ENCODE measurements at regions not wholly inside any gene's neighbourhood (a gene's known extent, or its start where the extent isn't known, plus 50 kb on each side); places are given as distances from the start of the nearest gene placed in this dataset.
"Not testable (repeated sequence)": the region's sequence is repeated elsewhere in the genome, so short reads cannot be mapped to it uniquely, and the experiment has no call there.

DNA sequence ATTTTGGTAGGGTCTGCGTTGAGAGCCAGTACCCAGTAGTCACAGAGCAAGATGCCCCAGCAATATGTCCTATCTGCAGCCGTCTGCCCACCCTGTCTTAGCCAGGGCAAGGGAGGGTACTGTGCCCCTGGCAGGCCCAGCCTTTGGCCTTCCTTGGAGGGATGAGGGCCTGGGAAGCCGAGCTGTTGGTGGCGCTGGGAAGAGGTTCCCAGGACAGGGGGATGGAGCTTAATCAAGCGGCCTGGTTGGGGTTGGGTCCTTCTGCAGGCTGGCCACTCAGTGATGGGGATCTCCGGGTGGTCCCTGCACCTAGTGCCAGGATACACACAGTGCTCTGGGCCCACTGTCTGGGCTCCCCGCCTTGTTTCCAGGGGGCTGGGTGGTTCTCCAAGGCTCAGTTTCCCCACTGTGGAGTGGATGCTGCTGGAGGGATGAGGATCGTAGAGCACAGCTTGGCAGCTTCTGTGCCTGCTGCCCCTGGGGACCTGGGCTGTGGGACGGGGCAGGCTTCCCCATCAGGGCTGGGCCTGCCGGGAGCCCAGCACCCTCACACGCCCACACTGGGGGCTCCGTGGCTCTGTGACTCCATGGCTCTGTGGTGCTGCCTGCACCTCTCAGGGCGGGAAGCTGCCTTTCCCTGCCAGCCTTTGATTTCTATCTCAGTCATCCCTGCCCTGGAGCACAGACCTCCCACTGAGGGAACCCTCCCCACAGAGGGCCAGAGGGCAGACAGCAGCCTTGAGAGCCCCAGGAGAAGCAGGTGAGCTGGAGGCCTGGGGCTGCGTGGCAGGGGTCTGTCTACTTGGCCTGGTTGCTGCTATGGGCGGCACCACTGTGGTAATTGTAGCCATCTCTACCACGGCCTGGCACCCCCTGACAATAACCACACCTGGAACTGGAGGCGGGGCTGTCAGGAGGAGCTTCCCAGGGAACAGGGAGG lies 357.0 kb downstream of the TMEM121 start:
- DNase-seq = peak; percentile 26

GRCh38 chr14:105884192-105884807 lies 357.9 kb downstream of the TMEM121 start:
- not testable (repeated sequence) for DNase-seq

- peak; percentile 22 for DNase-seq
Observed at GRCh38 chr14:105884808-105885281, 358.5 kb downstream of the TMEM121 start.

DNA sequence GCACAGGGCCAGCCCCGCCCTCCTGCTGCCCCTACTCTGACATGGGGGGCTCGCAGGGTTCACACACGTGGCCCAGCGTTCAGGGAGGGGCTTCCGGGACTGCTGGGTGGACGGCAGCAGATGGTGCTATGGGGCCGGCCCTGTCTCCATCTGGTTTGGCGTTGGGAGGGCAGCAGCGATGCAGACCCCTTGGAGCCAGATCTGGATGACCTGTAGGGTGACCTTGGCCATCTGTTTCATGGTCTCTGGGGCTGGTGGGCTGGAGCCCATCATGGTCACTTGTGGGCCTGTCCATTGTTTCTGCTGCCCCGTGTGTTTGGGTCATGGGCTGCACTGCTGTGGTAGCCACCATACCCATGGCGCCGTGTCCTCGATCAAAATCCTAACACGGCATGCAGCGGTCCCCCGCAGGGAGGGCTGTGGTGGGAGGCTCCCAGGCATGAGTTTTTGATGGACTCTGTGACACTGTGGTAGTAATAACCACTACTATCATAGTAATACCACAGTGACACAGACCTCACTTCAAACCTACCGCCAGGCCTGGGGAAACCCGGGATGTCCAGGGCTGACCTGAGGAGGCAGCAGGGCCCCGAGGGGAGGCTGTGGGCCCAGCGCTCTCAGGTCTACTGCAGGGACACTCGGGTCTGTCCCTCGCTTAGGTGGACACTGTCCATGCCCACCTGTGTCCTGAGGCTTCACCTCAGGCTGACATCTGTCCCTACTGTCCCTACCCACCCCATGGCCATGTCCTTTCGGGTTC lies 359.4 kb downstream of the TMEM121 start:
- peak; percentile 26 for DNase-seq

- DNase-seq = not testable (repeated sequence)
Observed at GRCh38 chr14:105886791-105887191, 360.4 kb downstream of the TMEM121 start.

DNA sequence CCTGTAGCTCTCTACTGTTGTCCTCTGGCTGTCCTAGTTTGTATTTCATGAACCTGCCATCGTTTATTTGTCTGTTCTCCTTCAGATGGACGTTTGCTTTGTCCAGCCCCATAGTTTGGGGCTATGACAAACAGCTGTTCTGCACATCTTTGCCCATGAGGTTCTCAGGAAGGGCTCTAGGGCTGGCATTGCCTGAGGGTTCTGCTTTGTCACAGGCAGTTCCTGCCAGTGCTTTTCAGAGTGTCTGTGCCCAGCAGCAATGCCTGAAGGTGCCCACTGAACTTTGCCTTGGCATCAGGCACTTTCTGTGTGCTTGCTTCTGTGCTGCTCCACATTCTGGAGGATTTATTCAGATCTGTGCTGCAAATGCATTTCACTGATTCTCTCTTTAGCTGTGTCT lies 361.3 kb downstream of the TMEM121 start:
- DNase-seq = no peak

DNA sequence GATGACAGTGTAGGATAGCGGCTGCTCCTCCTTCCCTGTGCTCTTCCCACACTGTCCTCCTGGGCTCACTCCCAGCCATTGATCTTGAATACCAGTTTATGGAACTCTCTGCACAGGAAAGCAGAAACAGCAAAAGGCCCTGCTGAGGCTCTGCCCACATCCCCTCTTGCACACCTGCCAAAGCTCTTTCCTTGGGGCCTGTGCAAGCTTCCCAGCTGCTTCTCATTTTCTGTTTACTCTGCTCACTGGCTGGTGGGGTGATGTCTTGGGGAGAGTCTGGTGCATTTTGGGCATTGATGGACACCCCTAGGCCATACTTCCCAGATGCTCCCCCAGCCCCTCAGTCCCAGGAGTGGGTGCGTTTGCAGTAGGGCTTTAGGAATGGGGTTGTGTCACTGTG lies 361.8 kb downstream of the TMEM121 start:
- no peak for DNase-seq

GRCh38 chr14:105888784-105889665 lies 362.6 kb downstream of the TMEM121 start:
- peak; percentile 34 for DNase-seq

DNA sequence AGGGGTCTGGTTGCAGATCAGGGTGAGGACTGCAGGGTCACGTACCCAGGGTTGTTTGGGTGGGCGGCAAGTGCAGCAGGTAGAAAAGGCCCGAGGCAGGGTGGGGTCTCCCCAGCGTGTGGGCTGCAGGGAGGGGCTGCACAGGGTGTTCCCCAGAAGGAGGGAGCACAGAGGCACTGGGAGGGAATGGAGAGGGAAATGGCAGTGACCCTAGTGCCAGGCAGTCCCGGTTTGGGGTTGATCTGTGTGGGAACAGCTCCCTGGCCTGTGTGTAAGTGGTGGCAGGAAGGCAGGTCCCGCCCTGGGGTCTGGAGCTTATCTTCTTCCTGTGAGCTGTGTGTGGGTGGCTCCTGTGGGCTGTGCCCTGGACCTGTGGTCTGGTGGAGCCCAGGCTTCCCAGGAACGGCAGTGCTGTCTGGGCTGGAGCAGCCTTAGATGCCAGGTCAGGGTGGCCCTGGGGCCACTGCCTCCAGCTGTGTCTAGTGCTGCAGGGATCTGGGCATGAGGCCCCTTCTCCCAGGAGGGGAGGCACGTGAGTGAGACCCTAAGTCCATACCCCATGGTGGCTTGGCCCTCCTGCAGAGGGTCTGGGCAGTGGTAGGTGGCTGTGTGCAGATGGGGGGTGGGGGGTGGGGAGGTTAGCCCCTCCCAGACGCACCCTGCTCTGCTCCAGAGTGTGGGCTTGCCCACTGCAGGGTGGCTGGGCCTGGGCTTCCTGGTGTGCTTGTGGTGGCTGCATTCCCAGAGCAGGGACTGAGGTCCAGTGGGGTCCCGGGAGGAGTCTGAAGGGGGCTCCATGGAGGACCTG lies 363.5 kb downstream of the TMEM121 start:
- DNase-seq = peak; percentile 10

- DNase-seq = peak; percentile 13
Observed at GRCh38 chr14:105890474-105891220, 364.3 kb downstream of the TMEM121 start.

GRCh38 chr14:105891221-105891602 lies 364.8 kb downstream of the TMEM121 start:
- DNase-seq = no peak

GRCh38 chr14:105891631-105892452 lies 365.5 kb downstream of the TMEM121 start:
- no peak for DNase-seq

- not testable (repeated sequence) for DNase-seq
Observed at GRCh38 chr14:105892453-105893441, 366.4 kb downstream of the TMEM121 start.

DNA sequence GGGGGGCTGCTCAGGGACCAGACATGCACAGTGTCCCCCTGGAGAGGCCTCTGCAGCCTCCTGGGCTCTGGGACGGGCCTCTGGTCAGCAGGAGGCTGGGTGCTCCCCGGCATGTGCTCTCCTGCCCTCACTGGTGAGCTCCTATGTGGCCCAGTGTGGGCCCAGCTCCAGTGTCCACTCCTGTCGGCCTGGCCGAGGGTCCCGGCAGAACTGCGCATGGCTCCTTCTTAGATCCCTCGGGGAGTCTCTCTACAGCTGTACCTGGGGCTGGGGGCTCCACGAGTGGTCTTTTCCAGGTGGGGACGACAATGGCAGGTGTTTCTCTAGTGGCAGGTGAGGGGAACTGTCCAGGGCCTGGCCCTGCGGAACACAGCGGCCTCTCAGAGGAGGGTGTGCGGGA lies 367.3 kb downstream of the TMEM121 start:
- DNase-seq = not testable (repeated sequence)

- no peak for DNase-seq
Observed at GRCh38 chr14:105894125-105894977, 368.0 kb downstream of the TMEM121 start.

DNA sequence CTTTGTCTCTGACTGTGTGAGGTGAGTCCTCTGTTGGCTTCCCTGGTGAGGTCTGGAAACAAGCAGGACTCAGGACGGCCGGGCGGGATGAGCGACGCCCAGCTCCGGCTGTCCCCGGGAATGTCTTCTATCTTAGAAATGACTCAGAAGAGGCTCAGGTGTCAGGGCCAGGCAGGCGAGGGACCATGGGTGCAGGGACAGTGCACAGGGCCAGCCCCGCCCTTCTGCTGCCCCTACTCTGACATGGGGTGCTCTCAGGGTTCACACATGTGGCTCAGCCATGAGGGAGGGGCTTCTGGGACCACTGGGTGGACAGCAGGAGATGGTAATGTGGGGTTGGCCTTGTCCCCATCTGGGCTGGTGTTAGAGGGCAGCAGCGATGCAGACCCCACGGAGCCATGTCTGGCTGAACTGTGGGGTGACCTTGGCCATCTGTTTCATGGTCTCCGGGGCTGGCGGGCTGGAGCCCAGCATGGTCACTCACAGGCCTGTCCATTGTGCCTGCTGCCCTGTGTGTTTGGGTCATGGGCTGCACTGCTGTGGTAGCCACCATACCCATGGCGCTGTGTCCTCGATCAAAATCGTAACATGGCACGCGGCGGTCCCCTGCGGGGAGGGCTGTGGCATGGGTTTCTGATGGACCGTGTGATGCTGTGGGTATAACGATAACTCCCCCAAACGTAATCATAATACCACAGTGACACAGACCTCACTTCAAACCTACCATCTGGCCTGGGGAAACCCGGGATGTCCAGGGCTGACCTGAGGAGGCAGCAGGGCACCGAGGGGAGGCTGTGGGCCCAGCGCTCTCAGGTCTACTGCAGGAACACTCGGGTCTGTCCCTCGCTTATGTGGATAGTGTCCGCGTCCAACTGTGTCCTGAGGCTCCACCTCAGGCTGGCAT lies 368.8 kb downstream of the TMEM121 start:
- DNase-seq = no peak

All from right forelimb (tissue), 1 donor.